ENCODE measurements at regions not wholly inside any gene's neighbourhood (a gene's known extent, or its start where the extent isn't known, plus 50 kb on each side); places are given as distances from the start of the nearest gene placed in this dataset.

DNA sequence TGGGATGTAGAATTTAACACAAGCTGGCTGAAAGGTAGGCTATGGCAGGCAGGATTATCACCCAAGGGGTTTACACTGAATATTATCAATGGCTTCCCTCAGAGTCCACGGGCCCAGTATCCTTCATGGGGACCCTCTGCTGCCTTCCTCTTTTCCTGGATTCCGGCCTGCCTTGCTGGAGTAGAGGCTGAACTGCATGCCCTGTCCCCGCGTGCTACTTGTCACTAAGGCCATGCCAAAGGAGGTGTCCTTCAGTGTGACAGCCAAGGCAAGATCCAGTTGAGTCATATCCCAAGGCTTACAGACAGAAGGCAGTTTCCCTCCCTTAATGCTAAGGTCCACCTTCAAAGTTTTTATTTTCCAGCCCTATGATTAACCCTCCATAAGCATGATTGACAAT lies 156.3 kb downstream of the CYP26B1 start:
- WGBS, 2 donors: 88 to 90% methylated on average over 2 to 4 of the region's 4 CpGs
- Histone ChIP-seq H3K9me3 (no peaks in the 10 kb centered on the region), H3K36me3 (no peaks in the 10 kb centered on the region), H3K27ac (no peak overlapping the region), H3K4me1 (no peaks in the 10 kb centered on the region), H3K27me3 (no peaks in the 10 kb centered on the region), H3K4me3 (no peak overlapping the region)
- DNase-seq (no peak), ATAC-seq (ENCODE audit: low FRiP score in 2 of 2) (no peak)
- TF ChIP-seq EP300 (IDR thresholded peaks at IDR 0.05) (no peak), POLR2A (IDR thresholded peaks at IDR 0.05) (no peak), POLR2AphosphoS5 (IDR thresholded peaks at IDR 0.05) (no peak)
- TF ChIP-seq, protein P1, sequence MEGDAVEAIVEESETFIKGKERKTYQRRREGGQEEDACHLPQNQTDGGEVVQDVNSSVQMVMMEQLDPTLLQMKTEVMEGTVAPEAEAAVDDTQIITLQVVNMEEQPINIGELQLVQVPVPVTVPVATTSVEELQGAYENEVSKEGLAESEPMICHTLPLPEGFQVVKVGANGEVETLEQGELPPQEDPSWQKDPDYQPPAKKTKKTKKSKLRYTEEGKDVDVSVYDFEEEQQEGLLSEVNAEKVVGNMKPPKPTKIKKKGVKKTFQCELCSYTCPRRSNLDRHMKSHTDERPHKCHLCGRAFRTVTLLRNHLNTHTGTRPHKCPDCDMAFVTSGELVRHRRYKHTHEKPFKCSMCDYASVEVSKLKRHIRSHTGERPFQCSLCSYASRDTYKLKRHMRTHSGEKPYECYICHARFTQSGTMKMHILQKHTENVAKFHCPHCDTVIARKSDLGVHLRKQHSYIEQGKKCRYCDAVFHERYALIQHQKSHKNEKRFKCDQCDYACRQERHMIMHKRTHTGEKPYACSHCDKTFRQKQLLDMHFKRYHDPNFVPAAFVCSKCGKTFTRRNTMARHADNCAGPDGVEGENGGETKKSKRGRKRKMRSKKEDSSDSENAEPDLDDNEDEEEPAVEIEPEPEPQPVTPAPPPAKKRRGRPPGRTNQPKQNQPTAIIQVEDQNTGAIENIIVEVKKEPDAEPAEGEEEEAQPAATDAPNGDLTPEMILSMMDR (IDR thresholded peaks at IDR 0.05): no peak

DNA sequence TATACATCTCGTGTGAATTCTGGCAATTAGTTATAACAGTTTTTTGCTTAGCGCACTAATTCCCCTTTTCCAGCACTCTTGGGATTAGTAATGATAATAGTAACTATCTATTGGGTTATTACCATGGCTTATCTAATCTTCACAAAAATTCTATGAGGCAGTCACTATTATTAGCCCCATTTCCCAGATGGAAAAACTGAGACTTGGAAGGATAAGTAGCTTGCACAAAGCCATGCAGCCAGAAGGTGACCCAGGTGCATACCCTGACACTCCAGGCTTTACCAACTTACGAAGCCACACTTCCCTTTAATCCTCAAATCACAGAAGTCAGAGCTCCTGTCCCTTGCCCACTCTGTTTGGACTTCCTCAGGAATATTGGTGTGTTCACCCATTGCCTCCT lies 156.8 kb downstream of the CYP26B1 start:
- no peaks in the 10 kb centered on the region for H3K4me1 ChIP-seq
- no peaks in the 10 kb centered on the region for H3K9me3 ChIP-seq
- ATAC-seq (ENCODE audit: low FRiP score in 2 of 2) (no peak), DNase-seq (no peak)
- 92 to 93% methylated on average over 3 of the region's 3 CpGs for WGBS, 2 donors
- no peak overlapping the region for H3K27ac ChIP-seq
- TF ChIP-seq, protein P1 (IDR thresholded peaks at IDR 0.05): no peak
- TF ChIP-seq EP300 (IDR thresholded peaks at IDR 0.05): no peak
- TF ChIP-seq POLR2A (IDR thresholded peaks at IDR 0.05): no peak
- no peak for TF ChIP-seq POLR2AphosphoS5 (IDR thresholded peaks at IDR 0.05)
- H3K36me3 ChIP-seq: no peaks in the 10 kb centered on the region
- no peaks in the 10 kb centered on the region for H3K27me3 ChIP-seq
- H3K4me3 ChIP-seq: no peak overlapping the region

DNA sequence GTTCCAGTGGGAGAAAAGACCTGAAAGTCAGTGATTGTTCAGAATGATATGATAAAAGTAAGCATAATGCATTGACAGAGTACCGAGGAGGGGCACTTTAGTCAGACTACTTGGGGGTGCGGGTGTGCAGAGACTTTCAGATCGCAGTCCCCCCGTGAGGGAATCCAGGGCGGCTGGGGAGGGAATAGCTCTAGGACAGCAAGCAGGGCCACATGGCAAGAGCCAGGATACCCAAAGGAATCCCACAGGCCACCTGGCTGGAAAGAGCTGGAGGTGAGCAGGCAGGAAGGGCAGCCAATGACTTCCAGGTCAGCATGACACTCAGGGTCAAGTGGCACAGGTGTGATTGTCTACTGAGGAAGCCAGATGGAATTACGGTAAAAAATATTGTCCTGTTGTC lies 157.5 kb downstream of the CYP26B1 start:
- H3K4me3 ChIP-seq: no peak overlapping the region
- no peaks in the 10 kb centered on the region for H3K9me3 ChIP-seq
- 88 to 91% methylated on average over 6 of the region's 6 CpGs for WGBS, 2 donors

DNA sequence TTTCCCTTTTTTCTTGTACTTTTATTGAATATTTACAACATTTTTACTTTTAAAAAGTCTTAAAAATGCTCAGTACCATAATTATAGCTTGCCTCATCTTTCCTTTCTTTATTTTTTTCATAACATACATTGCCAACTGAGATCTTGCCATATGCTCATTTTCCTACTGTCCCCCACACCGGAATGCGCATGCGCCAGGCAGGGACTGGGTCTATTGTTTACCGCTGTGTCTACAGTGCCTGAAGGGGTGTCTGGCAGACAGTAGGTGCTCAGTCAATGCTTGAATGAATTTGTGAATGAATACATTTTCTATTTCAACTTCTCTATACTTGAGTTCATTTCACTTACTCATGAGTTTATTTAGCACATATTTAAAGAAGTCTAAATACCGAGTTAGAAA lies 158.0 kb downstream of the CYP26B1 start:
- no peak overlapping the region for H3K27ac ChIP-seq
- no peak for TF ChIP-seq POLR2AphosphoS5 (IDR thresholded peaks at IDR 0.05)
- no peak for TF ChIP-seq EP300 (IDR thresholded peaks at IDR 0.05)
- TF ChIP-seq, protein P1 (IDR thresholded peaks at IDR 0.05): no peak
- no peak for TF ChIP-seq POLR2A (IDR thresholded peaks at IDR 0.05)
- H3K36me3 ChIP-seq: no peaks in the 10 kb centered on the region
- H3K9me3 ChIP-seq: no peaks in the 10 kb centered on the region
- no peaks in the 10 kb centered on the region for H3K27me3 ChIP-seq
- no peak for ATAC-seq (ENCODE audit: low FRiP score in 2 of 2)
- H3K4me1 ChIP-seq: no peaks in the 10 kb centered on the region
- no peak overlapping the region for H3K4me3 ChIP-seq
- WGBS, 2 donors: 91 to 94% methylated on average over 5 of the region's 5 CpGs
- DNase-seq: no peak

More for the DNA sequence above, 157.5 kb downstream of the CYP26B1 start:
- ATAC-seq (ENCODE audit: low FRiP score in 2 of 2) (no peak), DNase-seq (no peak)
- TF ChIP-seq POLR2A (IDR thresholded peaks at IDR 0.05) (no peak), POLR2AphosphoS5 (IDR thresholded peaks at IDR 0.05) (no peak), EP300 (IDR thresholded peaks at IDR 0.05) (no peak)
- TF ChIP-seq, protein P1 (IDR thresholded peaks at IDR 0.05): no peak
- no peaks in the 10 kb centered on the region for H3K36me3 ChIP-seq
- H3K27me3 ChIP-seq: no peaks in the 10 kb centered on the region
- H3K4me1 ChIP-seq: no peaks in the 10 kb centered on the region
- no peak overlapping the region for H3K27ac ChIP-seq

DNA sequence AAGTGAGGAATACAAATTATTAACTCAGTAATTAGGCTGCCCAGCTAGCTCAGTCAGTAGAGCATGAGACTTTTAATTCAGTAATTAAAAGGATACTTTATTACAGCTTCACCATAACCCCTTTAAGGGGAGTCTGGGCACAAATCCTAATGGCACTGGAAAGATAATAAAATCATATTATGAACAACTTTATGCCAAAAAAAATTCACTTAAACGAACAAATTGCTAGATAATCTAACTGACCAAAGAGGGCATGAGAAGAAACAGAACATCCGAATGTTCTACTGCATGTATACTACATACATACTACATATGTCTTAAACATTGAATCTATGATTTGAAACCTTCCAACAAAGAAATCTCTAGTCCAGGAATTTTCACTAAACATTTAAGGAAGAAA lies 159.5 kb downstream of the CYP26B1 start:
- 80 to 83% methylated on average over 2 of the region's 2 CpGs for WGBS, 2 donors
- H3K36me3 ChIP-seq: no peaks in the 10 kb centered on the region
- no peak overlapping the region for H3K4me3 ChIP-seq
- no peaks in the 10 kb centered on the region for H3K4me1 ChIP-seq
- no peaks in the 10 kb centered on the region for H3K9me3 ChIP-seq
- TF ChIP-seq EP300 (IDR thresholded peaks at IDR 0.05): no peak
- TF ChIP-seq, protein P1 (IDR thresholded peaks at IDR 0.05): no peak
- TF ChIP-seq POLR2AphosphoS5 (IDR thresholded peaks at IDR 0.05): no peak
- no peak for TF ChIP-seq POLR2A (IDR thresholded peaks at IDR 0.05)
- DNase-seq (no peak), ATAC-seq (ENCODE audit: low FRiP score in 2 of 2) (no peak)
- H3K27me3 ChIP-seq: no peaks in the 10 kb centered on the region
- H3K27ac ChIP-seq: no peak overlapping the region
